ENCODE measurements at regions not wholly inside any gene's neighbourhood (a gene's known extent, or its start where the extent isn't known, plus 50 kb on each side); places are given as distances from the start of the nearest gene placed in this dataset.

GRCh38 chr21:29453511-29453910 is 154.8 kb downstream of the BACH1 start:
- no peaks in the 10 kb centered on the region for H3K4me1 ChIP-seq (replicated peaks in 1 of 4; ENCODE audit: control insufficient read depth in 3 of 4, insufficient read depth in 4 of 4, low read length in 3 of 4)
- H4K91ac ChIP-seq (replicated peaks; ENCODE audit: insufficient read length, low read length), result no peak overlapping the region
- no peak overlapping the region for H2AFZ ChIP-seq (ENCODE audit: low read length)
- ChIA-PET POLR2A (ENCODE audit: partially characterized antibody) (no interaction called here), CTCF (ENCODE audit: partially characterized antibody) (no interaction called here)
- H2BK12ac ChIP-seq (ENCODE audit: low read depth, low read length), result no peak overlapping the region
- no peak overlapping the region for H3K4ac ChIP-seq (replicated peaks; ENCODE audit: insufficient read length, low read depth, low read length)
- H3K9me3 ChIP-seq (ENCODE audit: insufficient read depth in 2 of 2, low read depth in 1 of 2, low read length in 1 of 2), result no peaks in the 10 kb centered on the region; a peak in 2 of 4 replicates
- H3K36me3 ChIP-seq (ENCODE audit: control insufficient read depth in 2 of 4, insufficient read depth in 4 of 4, low read length in 3 of 4), result no peaks in the 10 kb centered on the region
- H2BK20ac ChIP-seq (ENCODE audit: low read length), result no peak overlapping the region
- no peak overlapping the region for H2AK5ac ChIP-seq (ENCODE audit: low read depth, low read length)
- no peaks in the 10 kb centered on the region for H3K23me2 ChIP-seq (ENCODE audit: low read depth, low read length)
- H4K5ac ChIP-seq (ENCODE audit: insufficient read length, low read depth, low read length), result no peak overlapping the region
- no peak overlapping the region for H3K14ac ChIP-seq (ENCODE audit: insufficient read length)
- H3K18ac ChIP-seq (ENCODE audit: extremely low read depth, low read length), result no peak overlapping the region
- H3K4me2 ChIP-seq (ENCODE audit: insufficient read depth in 1 of 2, low read depth in 2 of 2, low read length in 2 of 2), result no peak overlapping the region
- no peaks in the 10 kb centered on the region for H3K79me1 ChIP-seq (ENCODE audit: low read depth, low read length)
- H2BK15ac ChIP-seq (ENCODE audit: low read length), result no peak overlapping the region
- H4K20me1 ChIP-seq (replicated peaks in 1 of 2; ENCODE audit: control insufficient read depth in 1 of 2, insufficient read depth in 2 of 2, low read length in 2 of 2), result no peaks in the 10 kb centered on the region
- H3K27ac ChIP-seq (ENCODE audit: low read depth, low read length), result no peak overlapping the region
- H3K9ac ChIP-seq (replicated peaks in 1 of 4; ENCODE audit: extremely low read depth in 1 of 4, low read depth in 3 of 4, low read length in 3 of 4), result no peak overlapping the region
- 88% methylated on average over 3 of the region's 3 CpGs; no CpG with 5 or more reads in 1 of the 2 experiments for whole genome bisulfite sequencing, 2 experiments (ENCODE audit: extremely low coverage in 1 of 2, insufficient coverage in 1 of 2, insufficient read length in 1 of 2, insufficient replicate concordance in 2 of 2, low coverage in 1 of 2, low lambda C conversion rate in 2 of 2, missing lambda C conversion rate in 1 of 2)
- H4K8ac ChIP-seq (ENCODE audit: extremely low read depth, insufficient read depth, low read length), result no peak overlapping the region
- H2BK5ac ChIP-seq (ENCODE audit: low read depth, low read length), result no peak overlapping the region
- DNase-seq (ENCODE audit: low read depth in 1 of 2, low spot score in 2 of 2) (no peak), FAIRE-seq (no peak)
- no peaks in the 10 kb centered on the region for H3K27me3 ChIP-seq (replicated peaks in 1 of 4; ENCODE audit: control insufficient read depth in 3 of 4, extremely low read depth in 1 of 4, insufficient read depth in 3 of 4, low read length in 3 of 4)
- H2BK120ac ChIP-seq (replicated peaks; ENCODE audit: low read depth, low read length), result no peak overlapping the region
- H3K56ac ChIP-seq (replicated peaks; ENCODE audit: insufficient read length, low read depth, low read length), result no peak overlapping the region
- H3K4me3 ChIP-seq (ENCODE audit: extremely low read depth in 1 of 4, insufficient read depth in 2 of 4, low read depth in 3 of 4, low read length in 4 of 4), result no peak overlapping the region
- no peaks in the 10 kb centered on the region for H3K79me2 ChIP-seq (ENCODE audit: control insufficient read depth in 1 of 2, insufficient read depth in 2 of 2, low read length in 2 of 2)
- H3K23ac ChIP-seq (ENCODE audit: insufficient read length), result no peak overlapping the region
- TF ChIP-seq RFX5 (IDR thresholded peaks at IDR 0.05; ENCODE audit: borderline replicate concordance, low read depth, low read length) (no peak), HDAC6 (IDR thresholded peaks at IDR 0.05; ENCODE audit: low read depth, low read length) (no peak), RBBP5 (IDR thresholded peaks at IDR 0.05; ENCODE audit: borderline replicate concordance, low read depth, low read length) (no peak), ZNF274 (IDR thresholded peaks at IDR 0.05; ENCODE audit: borderline replicate concordance, extremely low read depth, low read length) (no peak), SP2 (IDR thresholded peaks at IDR 0.05; ENCODE audit: low read length) (no peak), GTF2F1 (IDR thresholded peaks at IDR 0.05; ENCODE audit: borderline replicate concordance, low read depth, low read length) (no peak), CEBPB (IDR thresholded peaks at IDR 0.05; ENCODE audit: low read depth, low read length) (no peak), CBX8 (IDR thresholded peaks at IDR 0.05; ENCODE audit: borderline replicate concordance, low read depth, low read length) (no peak), EGR1 (IDR thresholded peaks at IDR 0.05; ENCODE audit: borderline replicate concordance, low read depth, low read length) (no peak), EP300 (IDR thresholded peaks at IDR 0.05; ENCODE audit: borderline replicate concordance in 1 of 2, low read depth in 2 of 2, low read length in 2 of 2) (no peak), HDAC2 (IDR thresholded peaks at IDR 0.05; ENCODE audit: borderline replicate concordance in 1 of 2, low read depth in 2 of 2, low read length in 2 of 2) (no peak), NANOG (IDR thresholded peaks at IDR 0.05; ENCODE audit: insufficient read depth, low read depth, low read length, poor library complexity, severe bottlenecking) (no peak), CREB1 (IDR thresholded peaks at IDR 0.05) (no peak), ATF3 (IDR thresholded peaks at IDR 0.05; ENCODE audit: insufficient read depth, low read depth, low read length) (no peak), SRF (IDR thresholded peaks at IDR 0.05; ENCODE audit: low read depth, low read length) (no peak)

Measured in H1 (cell line).